Left colon (tissue), 2 donors: ENCODE measurements at regions not wholly inside any gene's neighbourhood (a gene's known extent, or its start where the extent isn't known, plus 50 kb on each side); places are given as distances from the start of the nearest gene placed in this dataset.
"Not testable (repeated sequence)": the region's sequence is repeated elsewhere in the genome, so short reads cannot be mapped to it uniquely, and the experiment has no call there.

Experiments used
- ATAC-seq: fragments of 200-7000 bp; cut with Tn5 transposase; one replicate; pipeline ENCODE4 v1.9.1; 2020; ENCODE audit warnings: mild to moderate bottlenecking, moderate library complexity
- DNase-seq, 2 donors: peaks; one replicate each; pipeline ENCODE4 v3.0.0-alpha.2; 2020
- intact Hi-C, 2 donors: fragments of 100-400 bp; cut with DNase I in 1 of 2; cut with micrococcal nuclease in 1 of 2; formaldehyde crosslinking; loops; one replicate each; pipeline versions ENCODE4 v1.11.2 to v1.14.0; 2022; cut with DNase I, micrococcal nuclease
- donor health status: DM: no; HTN: no; CAD: no.
- donor health status: DM: yes; HTN: yes; CAD: no.

DNA sequence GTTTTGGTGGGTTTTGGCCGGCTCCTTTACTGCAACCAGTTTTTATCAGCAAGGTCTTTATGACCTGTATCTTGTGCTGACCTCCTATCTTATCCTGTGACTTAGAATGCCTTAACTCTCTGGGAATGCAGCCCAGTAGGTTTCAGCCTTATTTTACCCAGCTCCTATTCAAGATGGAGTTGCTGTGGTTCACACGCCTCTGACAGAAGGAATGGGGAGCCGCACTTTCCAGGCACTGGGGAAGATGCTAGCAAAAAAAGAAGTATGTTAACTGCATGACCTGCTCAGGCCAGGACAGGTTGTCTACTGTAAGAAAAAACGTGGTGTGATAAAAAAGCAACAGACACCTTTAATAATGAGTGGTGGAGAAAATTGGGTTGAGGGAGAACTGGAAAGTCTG is 112.2 kb upstream of the OR9Q1 start:
- ATAC-seq, intact Hi-C loops, DNase-seq: not testable (repeated sequence)

DNA sequence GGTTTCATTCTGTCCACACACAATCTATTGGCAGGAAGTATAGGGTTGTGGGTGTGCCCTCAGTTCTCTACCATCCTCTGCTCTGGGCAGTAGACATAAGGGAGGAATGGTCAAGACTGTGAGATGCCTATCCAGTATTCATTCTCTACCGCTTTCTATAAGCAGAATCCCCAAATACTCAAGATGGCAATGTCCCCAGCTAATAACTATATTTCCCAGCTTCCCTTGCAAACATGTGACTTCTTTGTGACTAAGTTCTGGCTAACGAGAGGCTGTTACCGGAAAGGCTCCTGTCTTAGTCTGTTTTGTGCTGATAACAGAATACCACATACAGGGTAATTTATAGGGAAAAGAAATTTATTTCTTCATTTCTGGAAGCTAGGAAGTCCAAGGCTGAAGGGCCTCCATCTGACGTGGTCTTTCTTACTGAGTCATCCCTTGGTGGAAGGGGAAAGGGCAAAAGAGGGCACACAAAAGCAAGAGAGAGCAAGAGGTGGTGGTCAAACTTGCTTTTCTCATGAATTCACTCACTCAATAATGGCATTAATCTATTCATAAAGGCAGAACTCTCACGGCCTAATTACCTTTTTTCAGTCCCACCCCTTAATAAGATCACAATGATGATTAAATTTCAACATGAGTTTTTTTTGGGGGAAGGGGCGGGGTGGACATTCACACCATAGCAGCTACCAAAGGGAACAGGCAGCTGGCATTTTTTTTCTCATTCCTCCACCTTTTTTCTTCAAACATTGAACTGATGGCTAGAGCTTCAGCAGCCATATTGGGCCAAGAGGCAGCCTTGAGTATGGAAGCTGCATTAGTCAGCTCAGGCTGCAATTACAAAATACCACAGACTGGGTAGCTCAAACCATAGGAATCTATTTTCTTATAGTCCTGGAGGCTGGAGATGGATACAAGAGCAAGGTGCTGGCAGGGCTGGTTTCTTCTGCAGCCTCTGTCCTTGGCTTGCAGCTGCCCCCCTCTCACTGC is 109.7 kb upstream of the OR9Q1 start:
- intact Hi-C loops = no loop called here
- no peak for DNase-seq
- no peak for ATAC-seq

DNA sequence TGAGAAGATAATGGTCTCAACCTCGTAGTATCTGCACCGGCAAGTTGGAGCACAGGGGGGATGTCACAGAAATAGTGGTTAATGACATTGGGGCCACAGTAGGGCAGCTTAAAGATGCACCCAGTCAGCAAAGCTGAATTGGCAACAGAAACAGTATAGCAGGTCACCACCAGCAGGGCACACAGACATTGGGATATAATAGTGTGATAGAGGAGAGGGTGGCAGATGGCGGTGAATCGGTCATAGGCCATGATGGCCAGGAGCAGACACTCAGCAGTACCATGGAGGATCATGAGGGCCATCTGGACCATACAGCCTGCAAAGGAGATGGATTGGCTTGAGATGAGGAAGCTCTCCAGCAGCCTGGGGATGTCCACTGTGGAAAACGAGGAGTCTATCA is 106.0 kb upstream of the OR9Q1 start:
- DNase-seq (no peak), ATAC-seq (no peak)
- intact Hi-C loops = no loop called here

DNA sequence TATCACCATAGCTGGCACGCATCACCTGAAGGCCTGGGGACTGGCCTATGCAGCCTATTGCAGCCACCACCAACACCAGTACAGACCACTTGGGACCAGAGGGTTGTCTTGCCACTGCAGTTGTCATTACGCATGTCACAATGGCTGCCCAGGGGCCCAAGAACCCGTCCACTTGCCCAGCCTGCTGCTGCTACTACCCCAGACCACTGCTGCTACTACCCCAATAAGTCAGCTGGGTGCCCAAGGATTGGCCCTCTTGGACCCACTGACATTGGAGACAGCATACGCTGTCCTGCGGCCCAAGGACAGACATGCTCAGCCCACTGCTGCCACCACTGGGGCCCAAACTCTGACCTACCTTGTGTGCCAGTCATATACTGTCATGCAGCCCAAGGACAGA is 102.7 kb upstream of the OR9Q1 start:
- no peak for ATAC-seq
- no peak for DNase-seq
- intact Hi-C loops = no loop called here

DNA sequence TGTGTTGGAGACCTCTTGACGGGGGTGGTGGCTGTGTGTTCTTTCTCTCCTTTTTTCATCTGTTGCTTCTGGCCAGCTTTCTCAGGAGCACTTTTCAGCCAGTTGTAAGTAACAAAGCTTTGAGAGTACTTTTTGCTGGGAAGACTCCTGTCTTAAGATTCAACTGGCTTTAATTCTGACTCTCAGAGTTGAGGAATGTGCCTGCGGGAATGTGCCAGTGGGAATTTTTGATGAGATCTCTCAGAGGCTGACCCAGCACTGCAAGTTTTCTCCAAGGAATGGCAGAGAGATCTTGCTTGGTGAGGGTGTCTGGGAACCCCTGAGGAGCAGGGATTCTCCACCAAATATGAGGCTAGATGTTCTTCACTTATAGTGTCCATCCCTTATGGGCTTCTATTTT is 91.6 kb upstream of the OR9Q1 start:
- DNase-seq = no peak
- intact Hi-C loops = no loop called here
- no peak for ATAC-seq

DNA sequence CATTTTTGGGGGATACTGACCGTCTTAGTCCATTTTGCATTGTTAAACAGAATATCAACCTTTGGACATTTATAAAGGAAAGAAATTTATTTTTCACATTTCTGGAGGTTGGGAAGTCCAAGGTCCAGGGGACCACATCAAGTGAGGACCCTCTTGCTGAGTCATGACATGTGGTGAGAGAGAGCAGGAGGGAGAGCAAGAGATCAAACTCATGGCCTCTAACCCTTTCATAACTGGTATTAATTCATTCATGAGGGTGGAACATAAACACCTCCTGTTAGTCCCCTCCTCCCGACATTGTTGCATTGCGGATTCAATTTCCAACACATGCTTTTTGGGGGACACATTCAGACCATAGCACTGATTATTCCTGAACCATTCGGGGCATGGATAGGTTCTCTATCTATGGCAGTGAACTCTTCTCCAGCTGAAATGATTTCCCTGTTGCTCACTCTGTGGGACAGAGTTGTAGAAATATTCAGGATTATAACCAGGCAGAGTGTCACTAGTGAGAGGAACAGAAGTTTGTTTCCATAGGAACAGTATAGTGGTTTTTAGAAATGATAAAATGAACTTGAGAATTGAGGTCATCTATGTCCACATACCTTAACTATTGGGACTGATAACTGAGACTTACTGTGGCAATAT is 88.2 kb upstream of the OR9Q1 start:
- ATAC-seq (no peak), DNase-seq (no peak)
- intact Hi-C loops = no loop called here

DNA sequence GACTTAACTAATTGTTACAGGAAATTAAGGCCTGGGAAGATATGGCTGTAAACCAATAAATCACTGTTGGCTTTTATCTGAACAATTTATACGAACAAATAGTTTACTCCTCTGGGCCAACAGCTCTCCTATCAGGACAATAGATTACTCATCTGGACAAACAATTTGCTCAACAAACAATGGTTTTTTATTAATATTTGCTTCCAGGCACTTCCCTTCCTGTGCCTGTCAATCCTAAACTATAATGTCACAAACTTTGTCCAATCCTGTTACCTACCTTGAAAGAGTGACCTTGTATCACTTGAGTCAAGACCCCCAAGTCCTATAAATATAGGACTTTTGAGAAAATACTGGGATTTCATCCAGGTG is 87.6 kb upstream of the OR9Q1 start:
- no peak for ATAC-seq
- intact Hi-C loops = no loop called here
- no peak for DNase-seq

DNA sequence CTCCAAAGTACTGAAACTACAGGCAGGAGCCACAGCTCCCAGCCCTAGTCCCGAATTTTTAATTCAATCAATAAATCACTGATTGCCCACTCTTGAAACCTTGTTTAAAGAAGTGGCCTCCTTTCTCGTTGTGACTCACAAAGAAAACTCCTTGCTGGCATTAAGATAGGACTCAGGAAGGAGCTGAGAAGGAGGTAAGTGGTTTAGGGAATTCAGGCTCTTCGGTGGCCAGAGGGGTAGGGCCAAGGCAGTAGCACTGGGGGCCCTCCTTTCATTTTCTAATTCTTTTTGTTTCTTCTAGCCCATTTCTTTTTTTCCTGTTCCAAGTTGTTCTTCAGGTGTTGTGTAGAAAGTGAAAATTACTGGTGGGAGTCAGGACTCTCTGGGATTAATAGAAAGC is 86.2 kb upstream of the OR9Q1 start:
- ATAC-seq (no peak), DNase-seq (no peak)
- intact Hi-C loops = no loop called here

DNA sequence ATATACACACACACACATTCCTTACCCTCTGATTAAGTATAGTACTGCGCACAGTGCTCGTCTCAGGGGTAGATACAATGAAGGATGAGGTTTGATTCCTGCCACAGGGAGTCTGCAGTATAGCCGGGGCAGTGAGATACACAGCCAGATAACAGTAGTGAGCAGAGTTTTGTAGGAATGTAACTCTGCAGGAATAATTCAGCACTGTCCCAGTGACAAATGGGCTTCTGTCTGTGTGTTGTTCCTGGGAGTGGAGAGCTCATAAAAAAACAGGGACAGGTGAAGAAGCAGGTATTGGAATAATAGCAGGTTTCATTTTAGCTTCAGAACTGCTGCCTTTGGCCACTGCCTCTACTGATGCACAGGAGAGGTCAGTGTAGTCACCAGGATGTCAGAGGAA is 85.3 kb upstream of the OR9Q1 start:
- ATAC-seq (no peak), DNase-seq (no peak)
- intact Hi-C loops = no loop called here

DNA sequence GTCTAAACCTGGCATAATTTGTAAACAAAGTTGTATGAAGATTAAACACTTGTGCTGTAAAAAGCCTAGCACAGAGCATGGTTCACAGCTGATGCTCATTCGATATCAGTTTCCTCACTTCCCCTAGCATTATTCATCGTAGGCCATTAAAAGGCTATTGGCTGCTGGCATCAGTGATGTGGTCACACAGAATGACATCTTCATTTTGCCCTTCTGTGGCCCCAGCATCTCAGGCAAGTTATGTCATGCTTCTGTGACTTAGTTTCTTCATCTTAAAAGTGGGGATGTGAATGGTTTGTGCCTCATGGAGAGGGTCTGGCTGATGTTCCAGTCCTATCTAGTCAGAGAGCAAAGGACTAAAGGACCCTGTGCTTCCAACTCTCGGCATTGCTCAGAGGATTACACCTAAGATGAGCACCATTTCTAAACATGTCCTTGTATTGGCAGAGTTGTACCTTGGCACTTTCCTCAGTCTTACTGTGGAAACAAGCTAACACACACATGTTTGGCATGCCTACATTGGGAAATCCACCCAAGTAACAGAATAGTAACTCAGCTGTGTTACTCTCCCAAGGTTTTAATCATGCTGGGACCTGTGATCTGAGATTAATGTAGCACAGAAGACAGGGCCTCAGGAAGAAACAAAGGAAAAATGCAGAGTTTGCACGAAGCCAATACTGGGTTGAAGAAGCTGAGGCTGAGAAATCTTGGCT is 83.5 kb upstream of the OR9Q1 start:
- DNase-seq (no peak), ATAC-seq (no peak)
- intact Hi-C loops = no loop called here

DNA sequence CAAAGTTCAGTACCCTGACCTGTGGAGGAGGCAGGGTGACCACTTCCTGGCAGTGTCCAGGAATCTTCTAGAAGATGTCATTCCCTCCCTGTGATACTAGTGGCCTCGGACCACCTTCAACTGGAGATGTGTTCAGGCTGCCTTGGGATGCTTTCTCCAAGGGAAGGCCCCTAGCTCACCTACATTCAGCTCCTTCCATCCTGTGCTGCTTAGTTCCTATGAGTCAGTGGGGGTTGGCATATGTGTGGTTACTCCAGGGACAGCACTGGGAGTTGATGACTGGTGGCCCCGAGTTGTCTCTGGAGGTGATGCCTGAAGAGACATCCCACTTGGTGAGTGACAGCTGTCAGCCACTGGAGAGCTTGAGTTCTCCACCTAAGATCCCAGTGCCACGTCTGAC is 81.8 kb upstream of the OR9Q1 start:
- ATAC-seq = no peak
- intact Hi-C loops = no loop called here
- DNase-seq = no peak

DNA sequence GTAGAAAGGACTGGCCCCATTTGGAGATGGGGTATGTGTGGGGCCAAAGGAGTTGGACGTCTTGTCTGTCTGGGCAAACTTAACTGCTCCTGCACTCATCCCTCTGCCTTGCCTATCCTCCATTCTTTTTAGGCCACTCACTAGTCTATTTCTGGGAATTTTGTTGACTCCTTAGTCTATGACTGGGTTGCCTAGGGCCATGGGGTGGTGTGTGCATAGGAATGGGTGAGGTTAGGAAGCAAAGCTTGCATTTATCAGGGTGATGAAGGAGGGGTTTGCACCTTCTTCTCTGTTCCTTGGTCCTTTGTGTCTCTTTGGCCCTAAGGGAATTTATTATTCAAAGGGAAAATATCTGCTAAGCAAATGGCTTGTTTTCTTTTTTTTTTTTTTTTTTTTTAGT is 80.9 kb upstream of the OR9Q1 start:
- DNase-seq = no peak
- intact Hi-C loops = no loop called here
- no peak for ATAC-seq

DNA sequence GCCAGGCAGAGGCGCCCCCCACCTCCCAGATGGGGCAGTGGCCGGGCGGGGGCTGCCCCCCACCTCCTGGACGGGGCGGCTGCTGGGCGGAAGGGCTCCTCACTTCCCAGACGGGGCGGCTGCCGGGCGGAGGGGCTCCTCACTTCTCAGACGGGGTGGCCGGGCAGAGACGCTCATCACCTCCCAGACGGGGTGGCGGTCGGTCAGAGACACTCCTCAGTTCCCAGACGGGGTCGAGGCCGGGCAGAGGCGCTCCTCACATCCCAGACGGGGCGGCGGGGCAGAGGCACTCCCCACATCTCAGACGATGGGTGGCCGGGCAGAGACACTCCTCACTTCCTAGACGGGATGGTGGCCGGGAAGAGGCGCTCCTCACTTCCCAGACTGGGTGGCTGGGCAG is 79.9 kb upstream of the OR9Q1 start:
- ATAC-seq, DNase-seq, intact Hi-C loops: not testable (repeated sequence)

DNA sequence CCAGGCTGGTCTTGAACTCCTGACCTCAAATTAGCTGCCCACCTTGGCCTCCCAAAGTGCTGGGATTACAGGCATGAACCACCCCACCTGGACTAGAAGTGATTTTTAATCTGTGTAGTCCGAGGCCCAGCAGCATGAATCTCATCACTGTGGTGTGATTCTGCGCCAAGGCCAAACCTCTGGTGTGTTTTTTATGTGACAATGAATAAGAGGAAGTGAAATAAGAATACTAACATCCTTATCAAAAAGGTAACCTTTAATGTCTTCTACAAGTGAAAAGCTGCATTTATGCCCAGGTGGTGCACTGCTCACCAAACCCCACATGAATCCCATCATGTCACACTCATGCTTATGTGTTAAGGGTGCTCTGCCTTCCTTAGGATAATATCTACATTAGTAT is 77.1 kb upstream of the OR9Q1 start:
- intact Hi-C loops = no loop called here
- no peak for ATAC-seq
- no peak for DNase-seq

DNA sequence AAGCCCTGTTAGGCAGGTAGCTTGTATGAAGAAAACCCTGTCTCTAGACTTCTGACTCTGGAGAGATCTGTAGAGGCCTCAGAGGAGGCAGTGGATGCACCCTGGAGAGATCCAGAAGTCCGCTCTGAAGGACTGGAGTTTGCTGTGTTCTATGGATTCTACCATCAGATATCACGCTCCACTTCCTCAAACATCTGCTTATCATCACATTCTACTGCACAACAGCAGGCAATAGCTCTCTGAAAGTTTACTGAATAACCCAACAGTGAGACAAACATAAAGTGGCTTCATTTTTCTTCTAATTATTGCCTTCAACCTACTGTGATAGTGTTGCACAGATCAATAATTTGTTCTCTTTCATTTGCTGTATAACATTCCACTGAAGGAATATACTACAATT is 59.0 kb upstream of the OR9Q1 start:
- ATAC-seq = no peak
- intact Hi-C loops = no loop called here
- no peak for DNase-seq

DNA sequence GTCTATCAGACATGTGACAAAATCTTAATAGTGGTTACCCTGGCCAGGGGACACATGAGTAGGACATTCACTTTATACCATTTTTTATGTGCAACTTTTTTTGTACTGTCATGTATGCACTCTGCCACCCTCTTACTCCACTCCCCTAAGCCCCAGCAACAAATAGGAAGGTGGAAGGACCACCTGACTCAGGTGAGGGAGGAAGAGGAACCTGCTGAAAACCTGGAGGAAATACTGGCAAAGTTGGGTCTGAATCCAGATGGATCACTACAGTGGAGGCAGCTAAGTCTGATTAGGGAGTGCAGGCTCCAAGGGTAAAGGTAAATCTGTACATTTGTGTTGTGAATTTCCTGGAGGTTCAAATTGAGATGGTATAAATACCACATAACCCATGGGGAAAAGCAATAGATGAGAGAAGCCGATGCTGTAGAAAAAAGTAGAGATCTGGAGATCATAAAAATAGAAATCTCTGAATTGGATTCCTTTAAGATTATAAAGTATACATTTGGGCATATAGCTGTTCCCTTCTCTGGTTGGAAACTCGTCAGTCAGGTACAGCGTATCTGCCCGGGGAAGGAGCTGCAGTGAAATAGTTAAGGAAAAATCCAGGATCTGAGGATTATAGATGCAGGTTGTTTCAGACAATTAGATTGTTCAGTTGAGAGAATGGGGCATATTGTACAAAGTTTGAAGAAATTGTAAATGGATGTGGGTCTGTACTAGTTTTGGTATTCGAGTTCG is 52.2 kb upstream of the OR9Q1 start:
- DNase-seq = no peak
- no peak for ATAC-seq
- intact Hi-C loops = no loop called here

DNA sequence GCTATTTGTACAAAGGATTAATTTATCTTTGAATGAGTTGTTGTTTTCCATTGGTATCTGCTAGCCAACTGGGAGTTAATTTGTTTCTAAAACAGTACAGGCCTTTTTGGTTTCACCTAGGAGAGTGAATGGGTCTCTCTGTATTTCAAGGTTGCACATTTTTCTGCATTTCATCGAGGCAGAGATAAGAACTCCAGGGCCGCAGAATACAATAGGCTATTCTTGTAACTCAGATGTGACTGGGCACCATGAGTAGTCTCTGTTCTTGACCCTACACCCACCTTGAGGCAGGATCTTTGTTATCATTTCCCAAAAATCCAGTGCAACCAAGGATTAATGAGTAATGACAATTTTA is 51.7 kb upstream of the OR9Q1 start:
- intact Hi-C loops = no loop called here
- DNase-seq = no peak
- ATAC-seq = no peak
